ENCODE measurements at regions not wholly inside any gene's neighbourhood (a gene's known extent, or its start where the extent isn't known, plus 50 kb on each side); places are given as distances from the start of the nearest gene placed in this dataset.

DNA sequence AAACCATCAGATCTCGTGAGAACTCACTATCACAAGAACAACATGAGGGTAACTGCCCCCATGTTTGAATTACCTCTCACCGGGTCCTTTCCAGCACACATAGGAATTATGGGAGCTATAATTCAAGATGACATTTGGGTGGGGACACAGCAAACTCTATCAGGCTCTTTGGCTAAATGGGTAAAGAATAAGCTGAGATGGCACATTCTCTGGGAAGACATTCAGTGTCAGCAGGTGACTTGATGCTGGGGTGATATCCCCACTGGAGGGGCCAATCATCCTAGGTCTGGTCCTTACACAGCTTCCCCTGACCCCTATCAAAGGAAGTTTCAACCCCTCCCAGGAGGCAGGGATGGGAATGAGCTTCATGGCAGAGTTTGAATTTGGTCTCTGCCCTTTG lies 664.0 kb upstream of the EEF2KMT start:
- TF ChIP-seq, protein P1, sequence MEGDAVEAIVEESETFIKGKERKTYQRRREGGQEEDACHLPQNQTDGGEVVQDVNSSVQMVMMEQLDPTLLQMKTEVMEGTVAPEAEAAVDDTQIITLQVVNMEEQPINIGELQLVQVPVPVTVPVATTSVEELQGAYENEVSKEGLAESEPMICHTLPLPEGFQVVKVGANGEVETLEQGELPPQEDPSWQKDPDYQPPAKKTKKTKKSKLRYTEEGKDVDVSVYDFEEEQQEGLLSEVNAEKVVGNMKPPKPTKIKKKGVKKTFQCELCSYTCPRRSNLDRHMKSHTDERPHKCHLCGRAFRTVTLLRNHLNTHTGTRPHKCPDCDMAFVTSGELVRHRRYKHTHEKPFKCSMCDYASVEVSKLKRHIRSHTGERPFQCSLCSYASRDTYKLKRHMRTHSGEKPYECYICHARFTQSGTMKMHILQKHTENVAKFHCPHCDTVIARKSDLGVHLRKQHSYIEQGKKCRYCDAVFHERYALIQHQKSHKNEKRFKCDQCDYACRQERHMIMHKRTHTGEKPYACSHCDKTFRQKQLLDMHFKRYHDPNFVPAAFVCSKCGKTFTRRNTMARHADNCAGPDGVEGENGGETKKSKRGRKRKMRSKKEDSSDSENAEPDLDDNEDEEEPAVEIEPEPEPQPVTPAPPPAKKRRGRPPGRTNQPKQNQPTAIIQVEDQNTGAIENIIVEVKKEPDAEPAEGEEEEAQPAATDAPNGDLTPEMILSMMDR (IDR thresholded peaks at IDR 0.05), result no peak
- TF ChIP-seq POLR2A (IDR thresholded peaks at IDR 0.05), result no peak
